WI38 (cell line): ENCODE measurements at regions not wholly inside any gene's neighbourhood (a gene's known extent, or its start where the extent isn't known, plus 50 kb on each side); places are given as distances from the start of the nearest gene placed in this dataset.
"Not testable (repeated sequence)": the region's sequence is repeated elsewhere in the genome, so short reads cannot be mapped to it uniquely, and the experiment has no call there.

Experiments used
- H3K4me3 ChIP-seq: 2 replicates; pipeline ENCODE4 v1.5.1; 2011; ENCODE audit warnings: low read depth, mild to moderate bottlenecking, control low read depth, low read length
- TF ChIP-seq, protein P1 (sequence below): IDR thresholded peaks from 2 replicates; pipeline ENCODE4 v1.5.1; 2012; ENCODE audit warnings: low read depth, mild to moderate bottlenecking, control low read depth, low read length

DNA sequence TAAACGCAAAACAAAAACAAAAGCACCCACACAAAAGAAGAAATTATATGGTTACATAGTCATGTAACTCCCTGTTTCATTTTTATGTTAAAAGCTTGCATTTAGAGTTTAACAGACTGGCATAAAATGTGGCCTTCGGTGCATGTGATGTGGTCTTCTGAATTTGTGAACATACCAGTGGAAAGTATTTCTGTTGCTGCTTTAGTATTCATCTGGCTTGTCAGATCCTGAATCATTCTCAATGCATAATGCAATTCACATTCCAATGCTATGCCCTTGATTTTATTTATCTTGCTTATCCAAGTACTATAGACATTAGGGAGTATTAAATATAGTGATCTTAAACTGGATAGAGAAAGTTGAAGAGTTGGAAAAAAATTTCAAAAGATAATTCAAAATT lies 740.2 kb upstream of the ZNF608 start:
- TF ChIP-seq, protein P1, sequence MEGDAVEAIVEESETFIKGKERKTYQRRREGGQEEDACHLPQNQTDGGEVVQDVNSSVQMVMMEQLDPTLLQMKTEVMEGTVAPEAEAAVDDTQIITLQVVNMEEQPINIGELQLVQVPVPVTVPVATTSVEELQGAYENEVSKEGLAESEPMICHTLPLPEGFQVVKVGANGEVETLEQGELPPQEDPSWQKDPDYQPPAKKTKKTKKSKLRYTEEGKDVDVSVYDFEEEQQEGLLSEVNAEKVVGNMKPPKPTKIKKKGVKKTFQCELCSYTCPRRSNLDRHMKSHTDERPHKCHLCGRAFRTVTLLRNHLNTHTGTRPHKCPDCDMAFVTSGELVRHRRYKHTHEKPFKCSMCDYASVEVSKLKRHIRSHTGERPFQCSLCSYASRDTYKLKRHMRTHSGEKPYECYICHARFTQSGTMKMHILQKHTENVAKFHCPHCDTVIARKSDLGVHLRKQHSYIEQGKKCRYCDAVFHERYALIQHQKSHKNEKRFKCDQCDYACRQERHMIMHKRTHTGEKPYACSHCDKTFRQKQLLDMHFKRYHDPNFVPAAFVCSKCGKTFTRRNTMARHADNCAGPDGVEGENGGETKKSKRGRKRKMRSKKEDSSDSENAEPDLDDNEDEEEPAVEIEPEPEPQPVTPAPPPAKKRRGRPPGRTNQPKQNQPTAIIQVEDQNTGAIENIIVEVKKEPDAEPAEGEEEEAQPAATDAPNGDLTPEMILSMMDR = no peak

DNA sequence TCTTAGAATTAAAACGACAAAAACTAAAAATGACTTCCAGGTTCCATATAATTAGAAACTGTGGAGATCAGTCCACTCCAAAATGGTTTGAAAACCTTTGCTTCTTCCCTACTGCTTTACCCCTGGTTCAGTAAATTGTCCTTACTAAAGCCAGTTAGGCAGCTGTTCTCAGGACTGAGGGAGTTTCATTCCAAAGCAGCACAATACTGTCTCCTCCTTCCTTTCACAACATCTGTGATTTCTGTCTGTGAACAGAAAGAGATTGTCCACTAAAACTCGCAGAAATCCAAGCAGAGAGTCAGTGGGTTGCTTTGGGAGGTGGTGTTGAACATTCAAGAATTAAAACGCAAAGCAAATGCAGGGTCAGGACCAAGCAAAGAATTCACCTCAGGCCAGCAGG lies 740.8 kb upstream of the ZNF608 start:
- TF ChIP-seq, protein P1 = no peak
- H3K4me3 ChIP-seq = no peak overlapping the region

More for the DNA sequence above, 740.2 kb upstream of the ZNF608 start:
- H3K4me3 ChIP-seq = no peak overlapping the region

DNA sequence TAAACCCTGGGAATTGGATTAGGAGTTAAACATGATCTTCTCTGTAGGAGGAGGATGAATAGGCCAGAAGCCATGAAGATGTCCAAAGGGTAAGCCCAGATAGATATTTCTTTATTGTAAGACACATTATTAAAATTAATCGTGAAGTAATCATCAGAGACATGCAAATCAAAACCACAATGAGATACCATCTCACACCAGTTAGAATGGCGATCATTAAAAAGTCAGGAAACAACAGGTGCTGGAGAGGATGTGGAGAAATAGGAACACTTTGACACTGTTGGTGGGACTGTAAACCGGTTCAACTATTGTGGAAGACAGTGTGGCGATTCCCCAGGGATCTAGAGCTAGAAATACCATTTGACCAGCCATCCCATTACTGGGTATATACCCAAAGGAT lies 741.2 kb upstream of the ZNF608 start:
- H3K4me3 ChIP-seq = not testable (repeated sequence)

DNA sequence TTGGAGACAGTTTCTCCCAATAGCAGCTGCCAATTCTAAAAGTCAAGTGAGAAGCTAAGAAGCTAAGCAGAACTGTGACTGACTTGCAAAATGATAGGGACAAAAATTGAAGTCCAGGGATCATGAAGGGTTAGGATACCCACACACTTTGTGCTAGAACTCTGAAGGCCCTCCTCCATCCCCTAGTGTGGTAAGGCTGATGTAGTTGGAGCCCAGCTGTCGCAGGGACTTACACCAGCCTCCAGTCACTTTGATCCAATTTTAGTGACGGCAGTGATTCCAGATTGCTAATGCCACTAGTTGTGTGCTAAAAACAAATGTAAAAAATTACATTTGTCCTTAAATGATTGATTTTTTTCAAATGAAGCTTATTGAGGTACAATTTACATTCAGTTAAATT lies 742.7 kb upstream of the ZNF608 start:
- no peak overlapping the region for H3K4me3 ChIP-seq
- TF ChIP-seq, protein P1 = no peak

DNA sequence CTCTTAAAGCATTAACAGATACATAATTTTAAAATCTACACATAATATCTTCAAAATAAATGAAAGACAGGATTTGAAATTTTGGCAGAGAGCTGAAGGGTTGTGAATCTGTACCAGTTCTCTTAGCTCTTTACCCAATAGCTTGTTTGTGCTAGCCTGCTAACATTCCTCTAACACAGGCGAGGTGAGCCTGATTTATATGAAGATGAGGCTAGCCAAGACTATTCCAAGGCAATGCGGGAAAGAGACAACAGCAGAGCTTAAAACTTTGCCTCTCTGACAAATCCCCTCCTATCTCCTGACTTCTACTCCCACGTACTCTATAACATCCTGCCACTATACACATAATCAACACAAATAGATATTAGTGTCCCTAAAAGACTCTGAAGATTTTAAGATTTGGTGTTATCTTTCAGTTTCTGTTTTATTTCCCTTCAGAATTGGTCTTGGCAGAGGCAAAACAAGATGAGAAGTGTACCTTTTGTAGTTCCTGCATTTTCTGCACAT lies 745.6 kb upstream of the ZNF608 start:
- no peak overlapping the region for H3K4me3 ChIP-seq
- TF ChIP-seq, protein P1 = no peak

DNA sequence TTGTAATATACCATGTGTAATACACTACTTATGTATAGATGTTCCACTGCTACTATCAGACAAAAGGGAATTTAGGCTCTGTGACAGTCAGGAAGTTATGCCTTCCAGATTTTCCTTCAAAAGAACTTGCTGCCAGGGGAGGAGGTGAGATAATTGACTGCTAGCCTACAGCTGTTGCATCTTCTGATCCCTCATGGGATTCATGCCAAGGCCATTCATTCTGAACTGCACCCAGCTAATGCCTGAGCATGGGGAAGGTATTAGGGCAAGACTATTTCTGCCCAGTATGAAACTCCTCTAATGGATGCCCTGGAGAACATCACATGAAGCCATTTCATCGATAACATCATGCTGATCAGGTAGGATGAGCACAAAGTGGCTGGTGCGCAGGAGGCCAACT lies 746.5 kb upstream of the ZNF608 start:
- H3K4me3 ChIP-seq = no peak overlapping the region
- TF ChIP-seq, protein P1 = no peak

DNA sequence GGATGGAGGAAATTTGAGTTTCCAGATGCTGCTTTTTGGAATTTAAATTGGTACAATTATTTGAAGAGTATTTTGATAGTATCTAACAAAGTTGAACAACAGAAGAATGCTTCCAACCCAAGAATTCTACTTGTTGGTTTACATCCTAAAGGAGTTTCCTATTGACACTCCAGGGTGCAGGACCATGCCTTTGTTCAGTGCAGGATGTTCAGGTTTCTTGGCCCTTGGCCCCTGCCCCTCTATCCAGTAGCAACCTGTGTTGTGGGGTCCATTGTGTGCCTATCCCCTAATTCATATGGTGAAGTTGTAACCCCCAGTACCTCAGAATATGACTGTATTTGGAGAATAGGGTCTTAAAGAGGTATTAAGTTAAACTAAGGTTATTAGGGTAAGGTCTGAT lies 750.0 kb upstream of the ZNF608 start:
- TF ChIP-seq, protein P1 = no peak
- no peak overlapping the region for H3K4me3 ChIP-seq

DNA sequence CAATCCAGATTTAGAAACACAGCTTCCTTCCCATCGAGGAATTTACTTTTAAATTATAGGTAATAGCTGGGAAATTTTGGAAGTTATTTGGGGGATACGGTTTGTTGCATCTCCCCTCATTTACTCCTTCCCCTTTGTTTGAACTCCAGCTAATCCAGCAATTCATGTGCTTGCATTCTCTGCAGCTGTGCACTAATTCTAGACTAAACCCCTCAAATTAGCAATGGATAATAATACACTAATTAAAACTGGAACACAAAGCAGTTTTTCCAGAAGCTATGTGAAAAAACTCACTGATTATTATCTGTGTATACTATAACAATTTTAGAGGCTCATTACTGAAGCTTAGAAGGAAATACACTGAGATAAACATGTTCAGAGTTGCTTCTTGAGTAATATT lies 751.2 kb upstream of the ZNF608 start:
- no peak overlapping the region for H3K4me3 ChIP-seq
- TF ChIP-seq, protein P1 = no peak
